B cell (primary cell): ENCODE measurements at regions not wholly inside any gene's neighbourhood (a gene's known extent, or its start where the extent isn't known, plus 50 kb on each side); places are given as distances from the start of the nearest gene placed in this dataset.

Experiments used
- CTCF ChIP-seq: fragments of 200-600 bp; IDR thresholded peaks from one replicate; pipeline ENCODE4 v1.8.0; 2022; ENCODE audit warnings: antibody characterized with exemption, mild to moderate bottlenecking
- EZH2 ChIP-seq: IDR thresholded peaks from 2 replicates; pipeline ENCODE4 v1.6.1; 2012; ENCODE audit warnings: borderline replicate concordance, low read depth, mild to moderate bottlenecking, moderate library complexity, low read length; ENCODE audit not compliant: insufficient read depth, poor library complexity, severe bottlenecking

DNA sequence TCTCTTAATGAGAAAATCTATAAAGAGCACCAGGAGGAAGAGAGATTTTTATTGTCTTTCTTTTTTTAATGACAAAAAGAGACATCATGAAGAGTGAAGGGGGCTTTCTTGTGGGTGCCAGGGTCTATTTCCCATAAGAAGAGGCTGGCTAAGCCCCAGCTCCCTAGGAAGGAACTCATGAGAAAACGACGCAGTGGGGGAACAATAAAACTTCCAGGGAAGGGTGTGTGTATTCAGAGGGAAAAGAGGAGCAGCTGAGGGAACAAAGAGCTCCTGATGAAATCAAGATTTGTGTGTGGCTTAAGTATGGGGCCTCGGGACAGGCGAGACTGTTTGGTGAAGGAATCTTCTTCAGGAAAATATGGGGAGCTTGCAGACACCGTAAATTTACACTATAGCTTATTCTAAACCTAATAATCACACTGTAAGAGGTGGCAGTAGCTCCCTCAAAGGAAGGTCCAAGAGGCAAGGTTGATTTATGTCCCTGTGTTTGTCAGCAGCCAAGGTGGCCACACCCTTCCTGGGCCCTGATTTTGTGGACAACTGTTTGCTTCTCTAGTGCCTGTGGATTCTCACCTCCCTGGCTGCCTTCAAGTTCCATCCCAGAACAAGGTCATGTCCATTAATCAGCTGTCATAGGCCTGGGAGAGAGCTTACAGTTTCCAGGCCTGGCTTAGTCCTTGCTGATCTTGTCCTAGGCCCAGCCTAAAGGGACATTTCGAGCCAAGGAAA lies 615.7 kb downstream of the INSC start:
- TF ChIP-seq CTCF (no peak), EZH2 (no peak)
